ENCODE measurements at regions not wholly inside any gene's neighbourhood (a gene's known extent, or its start where the extent isn't known, plus 50 kb on each side); places are given as distances from the start of the nearest gene placed in this dataset.
"Not testable (repeated sequence)": the region's sequence is repeated elsewhere in the genome, so short reads cannot be mapped to it uniquely, and the experiment has no call there.

DNA sequence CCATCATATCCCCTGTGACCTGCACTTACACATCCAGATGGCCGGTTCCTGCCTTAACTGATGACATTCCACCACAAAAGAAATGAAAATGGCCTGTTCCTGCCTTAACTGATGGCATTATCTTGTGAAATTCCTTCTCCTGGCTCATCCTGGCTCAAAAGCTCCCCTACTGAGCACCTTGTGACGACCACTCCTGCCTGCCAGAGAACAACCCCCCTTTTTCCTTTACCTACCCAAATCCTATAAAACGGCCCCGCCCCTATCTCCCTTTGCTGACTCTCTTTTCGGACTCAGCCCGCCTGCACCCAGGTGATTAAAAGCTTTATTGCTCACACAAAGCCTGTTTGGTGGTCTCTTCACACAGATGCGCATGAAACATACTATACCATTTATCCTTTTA lies 279.7 kb upstream of the CHRM3 start:
- H3K27me3 ChIP-seq (ENCODE audit: low read depth); H3K36me3 ChIP-seq (replicated peaks); H3K4me3 ChIP-seq; DNase-seq (ENCODE audit: low spot score in 2 of 2); H3K9me3 ChIP-seq; in situ Hi-C loops (cut with MboI; ENCODE audit: low sequenced_read_pairs); H3K4me1 ChIP-seq: not testable (repeated sequence)

DNA sequence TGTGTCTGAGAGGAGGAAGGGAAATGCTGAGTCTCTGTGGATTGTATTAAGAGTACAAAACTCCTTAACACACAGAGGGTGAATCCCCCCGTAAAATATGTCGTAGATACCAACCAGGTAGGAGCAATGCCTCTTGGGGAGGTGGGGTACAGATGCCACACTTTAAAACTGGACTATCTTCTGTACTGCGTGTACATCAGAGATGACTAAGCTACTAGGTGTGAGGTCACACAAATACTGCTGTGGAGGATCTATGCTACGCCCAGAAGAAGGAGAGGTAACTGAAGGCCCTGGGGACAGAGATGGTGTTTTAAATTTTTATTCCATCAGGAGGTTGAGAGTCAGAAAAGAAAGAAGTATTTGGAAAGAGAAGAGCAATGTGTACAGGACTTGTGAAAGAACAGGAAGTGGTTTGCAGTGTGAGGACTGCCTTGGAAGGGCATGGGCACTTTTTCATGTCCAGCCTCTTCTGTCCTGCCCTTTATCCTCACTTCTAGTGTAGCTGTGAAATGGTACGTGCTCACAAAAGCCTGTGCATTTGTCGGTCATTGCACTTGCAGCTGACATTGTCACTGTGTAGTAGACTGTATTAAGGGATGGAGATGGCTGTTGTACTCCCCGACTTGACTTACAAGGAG lies 287.8 kb upstream of the CHRM3 start:
- H3K4me3 ChIP-seq: no peak overlapping the region
- H3K9me3 ChIP-seq: no peaks in the 10 kb centered on the region
- DNase-seq (ENCODE audit: low spot score in 2 of 2): no peak
- H3K36me3 ChIP-seq (replicated peaks): no peaks in the 10 kb centered on the region
- in situ Hi-C loops (cut with MboI; ENCODE audit: low sequenced_read_pairs): no loop called here
- H3K4me1 ChIP-seq: no peaks in the 10 kb centered on the region
- no peaks in the 10 kb centered on the region for H3K27me3 ChIP-seq (ENCODE audit: low read depth)

DNA sequence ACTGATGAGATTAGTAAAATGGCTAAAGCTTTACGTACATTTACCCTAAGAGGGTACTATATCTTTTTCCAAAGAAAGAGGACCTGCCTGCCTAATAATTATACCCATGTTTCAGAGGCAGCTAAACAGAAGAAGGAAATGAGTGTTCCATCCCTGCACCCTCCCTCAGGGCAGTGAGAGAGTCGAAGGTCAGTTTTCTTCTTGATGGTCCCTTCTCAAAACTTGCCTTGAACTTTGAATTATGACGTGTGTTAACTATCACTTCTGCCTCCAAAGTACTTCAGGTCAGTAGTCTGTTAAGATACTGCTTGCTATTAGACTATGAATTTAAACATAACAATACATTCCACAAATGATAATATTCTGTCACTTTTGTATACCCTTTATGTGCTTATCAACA lies 294.8 kb upstream of the CHRM3 start:
- Histone ChIP-seq H3K4me1 (no peaks in the 10 kb centered on the region), H3K4me3 (no peak overlapping the region), H3K27me3 (ENCODE audit: low read depth) (no peaks in the 10 kb centered on the region), H3K9me3 (no peaks in the 10 kb centered on the region), H3K36me3 (replicated peaks) (no peaks in the 10 kb centered on the region)
- DNase-seq (ENCODE audit: low spot score in 2 of 2): no peak
- in situ Hi-C loops (cut with MboI; ENCODE audit: low sequenced_read_pairs): no loop called here

DNA sequence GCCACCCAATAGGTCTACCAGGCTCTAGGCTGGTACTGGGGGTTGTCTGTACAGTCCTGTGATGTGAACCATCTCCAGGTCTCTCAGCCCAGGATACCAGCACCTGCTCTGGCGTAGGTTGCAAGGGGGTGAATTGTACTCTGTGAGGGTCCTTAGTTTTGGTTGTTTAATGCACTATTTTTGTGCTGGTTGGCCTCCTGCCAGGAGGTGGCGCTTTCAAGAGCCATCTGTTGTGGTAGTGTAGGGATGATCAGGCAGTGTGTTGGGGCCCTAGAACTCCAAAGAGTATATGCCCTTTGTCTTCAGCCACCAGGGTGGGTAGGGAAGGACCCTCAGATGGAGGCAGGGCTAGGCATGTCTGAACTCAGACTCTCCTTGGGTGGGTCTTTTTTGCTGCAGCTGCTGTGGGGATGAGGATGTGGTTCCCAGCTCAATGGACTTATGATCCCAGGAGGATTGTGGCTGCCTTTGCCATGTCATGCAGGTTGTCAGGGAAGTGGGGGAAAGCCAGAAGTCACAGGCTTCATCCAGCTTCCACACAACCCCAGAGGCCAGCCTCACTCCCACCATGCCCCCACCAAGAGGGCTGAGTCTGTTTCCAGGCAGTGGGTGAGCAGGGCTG lies 301.8 kb upstream of the CHRM3 start:
- in situ Hi-C loops (cut with MboI; ENCODE audit: low sequenced_read_pairs): no loop called here

DNA sequence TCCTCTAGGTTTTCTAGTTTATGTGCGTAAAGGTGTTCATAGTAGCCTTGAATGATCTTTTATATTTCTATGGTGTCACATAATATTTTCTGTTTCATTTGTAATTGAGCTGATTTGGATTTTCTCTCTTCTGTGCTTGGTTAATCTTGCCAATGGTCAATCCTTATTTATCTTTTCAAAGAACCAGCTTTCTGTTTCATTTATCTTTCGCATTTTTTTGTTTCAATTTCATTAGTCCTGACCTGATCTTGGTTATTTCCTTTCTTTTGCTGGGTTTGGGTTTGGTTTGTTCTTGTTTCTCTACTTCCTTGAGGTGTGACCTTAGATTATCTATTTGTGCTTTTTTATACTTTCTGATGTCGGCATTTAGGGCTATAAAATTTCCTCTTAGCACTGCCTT lies 304.4 kb upstream of the CHRM3 start:
- in situ Hi-C loops (cut with MboI; ENCODE audit: low sequenced_read_pairs); DNase-seq (ENCODE audit: low spot score in 2 of 2): not testable (repeated sequence)

More for the DNA sequence above, 301.8 kb upstream of the CHRM3 start:
- H3K9me3 ChIP-seq: no peaks in the 10 kb centered on the region
- H3K27me3 ChIP-seq (ENCODE audit: low read depth): no peaks in the 10 kb centered on the region; the same call in 1 of the 2 replicates
- peak in 1 of 2 experiments; percentile 9 for DNase-seq (ENCODE audit: low spot score in 2 of 2)
- H3K4me3 ChIP-seq: no peak overlapping the region
- H3K4me1 ChIP-seq: no peaks in the 10 kb centered on the region
- H3K36me3 ChIP-seq (replicated peaks): no peaks in the 10 kb centered on the region

DNA sequence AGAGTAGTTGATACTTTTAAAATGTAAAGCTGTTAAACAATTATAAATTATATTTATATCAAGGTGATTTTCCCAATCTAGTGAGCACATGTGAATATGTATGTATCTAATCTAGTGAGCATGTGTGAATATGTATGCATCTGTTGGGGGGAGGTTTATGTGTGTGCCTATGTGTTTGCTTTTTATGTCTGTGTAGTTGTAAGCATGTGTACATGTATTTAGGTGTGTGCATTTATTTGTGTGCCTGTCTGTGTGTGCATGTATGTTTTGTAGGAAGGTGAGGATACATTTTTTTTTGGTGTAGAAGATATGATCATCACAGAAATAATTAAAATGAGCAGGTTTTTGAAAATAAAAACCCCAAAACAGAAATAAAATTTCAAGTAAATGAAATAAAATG lies 318.9 kb upstream of the CHRM3 start:
- Histone ChIP-seq H3K27me3 (ENCODE audit: low read depth) (no peaks in the 10 kb centered on the region), H3K4me1 (no peaks in the 10 kb centered on the region), H3K9me3 (no peaks in the 10 kb centered on the region), H3K4me3 (no peak overlapping the region), H3K36me3 (replicated peaks) (no peaks in the 10 kb centered on the region)
- DNase-seq (ENCODE audit: low spot score in 2 of 2): no peak
- in situ Hi-C loops (cut with MboI; ENCODE audit: low sequenced_read_pairs): no loop called here

More for the DNA sequence above, 304.4 kb upstream of the CHRM3 start:
- H3K4me1 ChIP-seq; H3K27me3 ChIP-seq (ENCODE audit: low read depth); H3K9me3 ChIP-seq; H3K4me3 ChIP-seq; H3K36me3 ChIP-seq (replicated peaks): not testable (repeated sequence)

DNA sequence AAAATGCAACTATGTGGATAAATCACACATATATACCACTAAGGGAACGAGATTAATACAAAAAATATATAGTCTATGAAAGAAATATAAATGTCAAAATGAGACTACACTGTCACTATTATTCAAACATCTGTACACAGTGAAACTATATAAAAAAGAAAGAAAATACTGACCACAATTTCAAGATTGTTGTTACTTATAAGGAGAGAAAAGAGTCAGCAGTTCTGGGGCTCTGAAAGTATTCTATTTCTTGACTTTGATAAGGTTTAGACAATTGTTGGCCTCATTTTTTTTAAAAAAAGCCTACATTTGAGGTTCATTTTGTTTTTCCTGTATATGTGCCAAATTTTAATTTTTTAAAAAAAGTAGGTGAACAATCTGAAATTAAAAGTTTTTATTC lies 319.3 kb upstream of the CHRM3 start:
- Histone ChIP-seq H3K27me3 (ENCODE audit: low read depth) (no peaks in the 10 kb centered on the region), H3K36me3 (replicated peaks) (no peaks in the 10 kb centered on the region), H3K9me3 (no peaks in the 10 kb centered on the region), H3K4me3 (no peak overlapping the region), H3K4me1 (no peaks in the 10 kb centered on the region)
- in situ Hi-C loops (cut with MboI; ENCODE audit: low sequenced_read_pairs): no loop called here
- DNase-seq (ENCODE audit: low spot score in 2 of 2): no peak

DNA sequence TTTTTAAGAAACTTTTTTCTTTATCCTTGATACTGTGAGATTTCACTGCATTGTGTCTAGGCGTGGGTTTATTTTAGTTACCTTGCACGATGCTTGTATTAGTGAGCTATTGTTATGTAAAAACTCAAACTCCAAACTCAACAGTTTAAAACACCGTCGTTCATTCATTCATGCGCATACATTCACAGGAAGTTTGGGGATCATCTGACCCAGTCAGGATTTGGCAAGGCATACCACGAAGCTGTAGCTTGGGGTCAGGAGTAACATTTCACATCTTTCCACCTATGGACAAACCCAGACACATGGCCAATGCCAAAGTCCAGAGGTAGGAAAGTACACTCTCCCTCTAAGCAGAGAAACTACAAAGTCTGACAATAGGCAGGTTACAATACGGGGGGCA lies 324.6 kb upstream of the CHRM3 start:
- H3K36me3 ChIP-seq (replicated peaks): no peaks in the 10 kb centered on the region
- no peaks in the 10 kb centered on the region for H3K9me3 ChIP-seq
- no peaks in the 10 kb centered on the region for H3K4me1 ChIP-seq
- DNase-seq (ENCODE audit: low spot score in 2 of 2): peak in 1 of 2 experiments; percentile 24
- H3K4me3 ChIP-seq: no peak overlapping the region
- H3K27me3 ChIP-seq (ENCODE audit: low read depth): no peaks in the 10 kb centered on the region
- in situ Hi-C loops (cut with MboI; ENCODE audit: low sequenced_read_pairs): no loop called here

DNA sequence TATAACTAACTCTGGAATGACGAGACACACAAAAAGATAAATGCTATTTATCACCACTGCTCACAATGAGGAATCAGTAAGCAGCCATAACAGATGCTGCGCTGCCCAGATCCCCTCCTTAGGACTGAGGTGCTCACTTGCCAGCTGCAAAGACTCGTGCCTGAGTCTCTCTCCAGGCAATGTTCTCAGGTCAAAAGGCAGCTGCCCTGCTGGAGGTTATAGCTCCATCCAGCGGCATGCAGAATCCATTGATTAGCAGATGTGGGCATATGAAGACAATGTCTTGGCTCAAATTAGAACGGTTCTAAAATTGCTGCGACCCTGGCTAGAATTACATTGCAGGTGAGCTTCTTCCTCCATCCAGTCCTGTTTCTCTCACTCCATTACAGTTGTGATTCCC lies 328.2 kb upstream of the CHRM3 start:
- in situ Hi-C loops (cut with MboI; ENCODE audit: low sequenced_read_pairs): no loop called here
- H3K9me3 ChIP-seq: no peaks in the 10 kb centered on the region
- no peak overlapping the region for H3K4me3 ChIP-seq
- H3K4me1 ChIP-seq: no peaks in the 10 kb centered on the region
- no peak for DNase-seq (ENCODE audit: low spot score in 2 of 2)
- no peaks in the 10 kb centered on the region for H3K27me3 ChIP-seq (ENCODE audit: low read depth)
- H3K36me3 ChIP-seq (replicated peaks): no peaks in the 10 kb centered on the region

DNA sequence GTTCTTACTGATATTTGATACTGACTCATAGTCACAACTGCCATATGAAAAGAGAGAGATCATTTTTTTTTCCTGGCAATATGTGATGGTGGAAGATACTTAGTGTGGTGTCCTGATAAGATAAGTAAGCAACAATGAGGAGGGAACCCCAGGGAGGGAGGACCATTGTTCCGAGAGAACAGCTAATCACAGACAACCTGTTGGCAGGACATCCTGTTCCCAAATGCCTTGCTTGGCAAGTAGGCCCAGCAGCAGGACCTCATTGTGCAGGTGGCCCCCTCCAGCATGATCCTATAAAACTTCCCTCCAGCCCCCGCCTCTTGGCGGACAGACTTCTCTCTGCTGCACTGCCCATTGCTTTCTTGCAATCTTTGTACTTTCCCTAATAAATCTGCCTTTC lies 329.4 kb upstream of the CHRM3 start:
- Histone ChIP-seq H3K36me3 (replicated peaks) (no peaks in the 10 kb centered on the region), H3K4me1 (no peaks in the 10 kb centered on the region)
- DNase-seq (ENCODE audit: low spot score in 2 of 2): no peak

DNA sequence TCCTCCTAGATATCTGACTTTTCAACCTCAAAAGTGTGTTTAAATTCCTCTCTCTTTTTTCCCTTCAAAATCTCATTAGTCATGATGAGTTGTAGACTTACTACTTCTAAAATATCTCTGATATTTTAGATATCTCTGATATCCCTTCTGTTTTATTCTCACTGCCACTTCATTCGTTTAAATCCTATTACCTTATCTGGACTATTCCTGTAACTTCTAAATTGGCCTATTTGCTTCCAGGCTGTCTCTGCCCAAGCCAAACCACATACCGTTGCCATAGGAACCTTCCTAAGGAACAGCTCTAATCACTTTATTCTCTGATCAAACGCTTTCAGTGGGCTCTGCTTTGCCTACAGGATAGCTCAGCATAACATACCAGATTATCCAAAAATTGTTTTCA lies 333.1 kb upstream of the CHRM3 start:
- H3K4me3 ChIP-seq: no peak overlapping the region
- DNase-seq (ENCODE audit: low spot score in 2 of 2): no peak
- in situ Hi-C loops (cut with MboI; ENCODE audit: low sequenced_read_pairs): no loop called here

More for the DNA sequence above, 329.4 kb upstream of the CHRM3 start:
- Histone ChIP-seq H3K4me3 (no peak overlapping the region), H3K27me3 (ENCODE audit: low read depth) (no peaks in the 10 kb centered on the region), H3K9me3 (no peaks in the 10 kb centered on the region)
- in situ Hi-C loops (cut with MboI; ENCODE audit: low sequenced_read_pairs): no loop called here

DNA sequence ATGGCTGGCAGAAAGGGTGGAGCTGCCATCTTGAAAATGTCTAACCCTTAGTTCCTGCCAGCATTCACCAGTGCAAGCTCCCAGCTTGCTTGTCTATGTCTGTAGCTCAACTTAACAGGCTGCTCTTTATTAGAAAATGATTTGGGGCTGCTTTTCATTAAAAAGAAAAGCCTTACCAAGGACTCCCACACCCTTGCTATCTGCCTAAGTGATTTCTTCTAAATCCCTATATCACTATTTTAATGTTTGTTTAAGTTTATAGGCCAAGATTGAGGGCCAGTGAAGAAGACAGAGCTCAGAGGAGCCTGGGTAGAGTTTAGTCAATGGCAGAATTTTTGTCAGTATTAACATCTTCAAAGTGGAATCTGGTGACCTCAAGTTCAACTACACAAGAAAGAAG lies 336.8 kb upstream of the CHRM3 start:
- no peak overlapping the region for H3K4me3 ChIP-seq
- H3K36me3 ChIP-seq (replicated peaks): no peaks in the 10 kb centered on the region
- no peak for DNase-seq (ENCODE audit: low spot score in 2 of 2)
- no peaks in the 10 kb centered on the region for H3K4me1 ChIP-seq
- no peaks in the 10 kb centered on the region for H3K9me3 ChIP-seq
- no peaks in the 10 kb centered on the region for H3K27me3 ChIP-seq (ENCODE audit: low read depth)
- in situ Hi-C loops (cut with MboI; ENCODE audit: low sequenced_read_pairs): no loop called here

More for the DNA sequence above, 333.1 kb upstream of the CHRM3 start:
- Histone ChIP-seq H3K27me3 (ENCODE audit: low read depth) (no peaks in the 10 kb centered on the region), H3K9me3 (no peaks in the 10 kb centered on the region), H3K36me3 (replicated peaks) (no peaks in the 10 kb centered on the region), H3K4me1 (no peaks in the 10 kb centered on the region)

DNA sequence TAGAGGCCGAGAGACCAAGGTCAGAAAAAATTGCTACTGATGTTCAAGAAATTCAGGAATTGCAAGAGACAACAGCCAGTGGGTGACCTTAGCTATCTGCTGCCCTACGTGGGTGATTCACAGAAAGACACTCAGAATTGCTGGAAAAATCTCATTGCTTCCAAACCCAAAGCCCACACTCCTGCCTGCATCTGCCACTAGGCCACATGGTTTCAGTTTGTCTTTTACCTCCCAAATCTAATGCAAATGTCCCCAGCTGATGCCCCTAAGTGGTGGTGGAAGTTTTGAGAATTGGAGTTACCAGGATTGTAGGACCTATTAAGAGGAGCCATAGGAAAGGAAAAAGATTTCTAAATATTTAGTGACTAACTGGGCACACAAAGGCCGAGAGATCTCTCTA lies 341.5 kb upstream of the CHRM3 start:
- H3K9me3 ChIP-seq: no peaks in the 10 kb centered on the region
- DNase-seq (ENCODE audit: low spot score in 2 of 2): no peak
- H3K36me3 ChIP-seq (replicated peaks): no peaks in the 10 kb centered on the region
- in situ Hi-C loops (cut with MboI; ENCODE audit: low sequenced_read_pairs): no loop called here
- H3K27me3 ChIP-seq (ENCODE audit: low read depth): no peaks in the 10 kb centered on the region
- no peaks in the 10 kb centered on the region for H3K4me1 ChIP-seq
- no peak overlapping the region for H3K4me3 ChIP-seq

DNA sequence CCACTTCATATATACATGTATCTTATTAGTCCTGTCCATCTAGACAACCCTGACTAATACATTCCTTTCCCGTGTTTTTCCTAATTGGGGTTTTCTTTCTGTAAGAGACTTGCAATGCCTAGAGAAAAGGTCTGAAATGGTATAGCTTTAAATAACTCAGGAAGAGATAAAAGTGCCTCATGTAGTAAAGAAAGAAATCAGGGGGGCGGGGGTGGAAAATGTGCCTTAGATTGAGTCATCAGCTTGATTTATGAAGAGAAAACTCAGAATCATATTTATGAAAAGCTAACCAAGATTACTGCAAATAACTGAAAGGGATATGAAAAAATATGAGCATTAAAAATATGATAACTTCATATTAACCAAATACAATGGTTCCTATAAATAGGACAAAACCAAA lies 345.8 kb upstream of the CHRM3 start:
- H3K4me1 ChIP-seq: peaks cover 2% of the 10 kb centered on the region
- no peaks in the 10 kb centered on the region for H3K36me3 ChIP-seq (replicated peaks)
- no peak overlapping the region for H3K4me3 ChIP-seq
- in situ Hi-C loops (cut with MboI; ENCODE audit: low sequenced_read_pairs): no loop called here
- no peak for DNase-seq (ENCODE audit: low spot score in 2 of 2)
- H3K27me3 ChIP-seq (ENCODE audit: low read depth): no peaks in the 10 kb centered on the region
- no peaks in the 10 kb centered on the region for H3K9me3 ChIP-seq

DNA sequence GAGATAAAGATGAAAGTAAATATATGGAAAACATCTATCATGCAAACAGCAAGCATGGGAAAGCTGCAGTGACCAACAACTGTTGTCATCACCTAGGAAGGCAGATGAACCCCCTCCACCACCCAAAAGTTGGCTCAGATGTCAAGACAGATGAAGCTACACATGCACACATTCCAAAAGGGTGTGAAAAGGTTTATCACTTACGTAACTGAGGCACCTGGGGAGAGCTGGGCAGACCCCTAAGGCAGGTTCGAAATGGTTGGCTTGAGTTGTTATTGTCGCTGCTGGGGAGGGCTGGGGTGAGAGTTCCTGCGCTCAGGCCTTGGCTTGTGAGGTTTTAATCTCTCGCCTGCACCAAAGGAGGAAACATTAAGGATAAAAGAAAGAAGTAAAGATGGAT lies 355.1 kb upstream of the CHRM3 start:
- H3K4me1 ChIP-seq: peaks cover 6% of the 10 kb centered on the region
- H3K27me3 ChIP-seq (ENCODE audit: low read depth): no peaks in the 10 kb centered on the region
- H3K36me3 ChIP-seq (replicated peaks): no peaks in the 10 kb centered on the region
- H3K4me3 ChIP-seq: no peak overlapping the region
- DNase-seq (ENCODE audit: low spot score in 2 of 2): no peak
- H3K9me3 ChIP-seq: no peaks in the 10 kb centered on the region
- in situ Hi-C loops (cut with MboI; ENCODE audit: low sequenced_read_pairs): no loop called here
